ENCODE measurements at regions not wholly inside any gene's neighbourhood (a gene's known extent, or its start where the extent isn't known, plus 50 kb on each side); places are given as distances from the start of the nearest gene placed in this dataset.

DNA sequence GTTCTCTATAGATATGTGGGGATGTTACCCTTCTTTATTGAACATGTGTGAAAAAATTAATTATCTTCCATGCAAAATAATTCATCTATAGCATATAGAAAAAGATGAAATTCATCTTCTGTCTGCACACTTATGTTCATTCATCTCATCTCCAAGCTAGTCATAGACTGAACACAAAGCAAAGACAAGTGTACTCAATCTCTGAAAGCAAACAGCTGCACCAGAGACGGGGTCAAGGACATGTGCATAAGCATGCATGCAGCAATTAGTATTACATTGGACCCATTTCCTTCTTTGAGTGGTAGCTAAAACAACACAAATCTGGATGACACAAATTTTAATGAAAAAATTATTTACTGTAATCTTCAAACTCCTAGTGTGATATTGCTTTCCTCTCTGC, 547.0 kb upstream of the COX7C start:
- TF ChIP-seq CTCF (IDR thresholded peaks at IDR 0.05) (no peak), POLR2A (IDR thresholded peaks at IDR 0.05) (no peak), EP300 (IDR thresholded peaks at IDR 0.05) (no peak)
